ENCODE measurements at regions not wholly inside any gene's neighbourhood (a gene's known extent, or its start where the extent isn't known, plus 50 kb on each side); places are given as distances from the start of the nearest gene placed in this dataset.

DNA sequence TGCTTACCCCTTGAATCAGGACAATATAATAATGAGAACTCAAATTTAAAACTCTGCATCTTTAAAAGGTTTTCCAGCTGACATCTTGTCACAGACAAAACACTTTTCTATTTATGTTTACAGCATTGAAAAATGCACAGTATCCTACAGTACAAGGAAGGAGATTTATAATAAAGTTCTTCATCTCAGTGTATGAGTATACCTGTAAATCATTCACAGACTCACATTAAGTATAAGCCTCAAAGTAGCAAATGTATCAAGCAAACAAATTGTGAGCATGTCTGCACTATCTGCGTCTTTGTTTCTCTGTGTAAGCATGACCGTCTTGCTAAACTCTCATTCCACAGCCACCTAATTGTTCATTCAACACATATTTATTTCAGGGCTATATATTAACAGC lies 52.8 kb downstream of the PPP1R2C start:
- Histone ChIP-seq H3K4me1 (replicated peaks in 1 of 2) (no peaks in the 10 kb centered on the region), H3K4me3 (no peak overlapping the region), H3K27ac (no peak overlapping the region)
- 80 to 100% (median 91%) methylated on average over 1 to 2 of the region's 2 CpGs; no CpG with 5 or more reads in 6 of the 10 experiments for WGBS, 10 experiments
- in situ Hi-C loops (cut with MboI; ENCODE audit: low pct_unique_long_range_greater_than_20kb in 2 of 9, low sequenced_read_pairs in 9 of 9, unreplicated experiment in 9 of 9) = no loop called here
- ATAC-seq (replicated peaks in 6 of 8) = no peak

DNA sequence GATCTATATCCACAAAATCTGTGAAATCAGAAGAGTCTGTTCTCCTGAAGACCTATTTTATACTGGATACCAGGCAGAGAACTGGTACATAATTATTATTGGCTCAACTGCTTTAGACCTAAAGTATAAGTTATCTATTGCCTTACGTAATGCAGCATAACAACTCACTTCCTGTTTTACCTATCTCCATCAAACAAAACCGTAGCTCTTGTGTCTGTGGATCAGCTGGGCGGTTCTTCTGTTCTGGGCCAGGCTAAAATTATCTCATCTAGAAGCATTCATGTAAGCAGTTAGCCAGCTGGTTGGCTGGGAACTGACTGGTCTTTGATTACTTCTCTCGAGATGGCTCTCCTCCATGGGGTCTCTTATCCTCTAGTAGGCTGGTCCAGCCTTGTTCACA lies 57.8 kb downstream of the PPP1R2C start:
- Histone ChIP-seq H3K4me3 (no peak overlapping the region), H3K4me1 (replicated peaks in 1 of 2) (peaks cover 1 to 7% of the 10 kb centered on the region in 2 donors), H3K27ac (no peak overlapping the region)
- no peak for ATAC-seq (replicated peaks in 6 of 8)
- in situ Hi-C loops (cut with MboI; ENCODE audit: low pct_unique_long_range_greater_than_20kb in 2 of 9, low sequenced_read_pairs in 9 of 9, unreplicated experiment in 9 of 9) = no loop called here
- WGBS, 10 experiments = 35 to 100% (median 83%) methylated on average over 1 to 4 of the region's 4 CpGs; no CpG with 5 or more reads in 5 of the 10 experiments

DNA sequence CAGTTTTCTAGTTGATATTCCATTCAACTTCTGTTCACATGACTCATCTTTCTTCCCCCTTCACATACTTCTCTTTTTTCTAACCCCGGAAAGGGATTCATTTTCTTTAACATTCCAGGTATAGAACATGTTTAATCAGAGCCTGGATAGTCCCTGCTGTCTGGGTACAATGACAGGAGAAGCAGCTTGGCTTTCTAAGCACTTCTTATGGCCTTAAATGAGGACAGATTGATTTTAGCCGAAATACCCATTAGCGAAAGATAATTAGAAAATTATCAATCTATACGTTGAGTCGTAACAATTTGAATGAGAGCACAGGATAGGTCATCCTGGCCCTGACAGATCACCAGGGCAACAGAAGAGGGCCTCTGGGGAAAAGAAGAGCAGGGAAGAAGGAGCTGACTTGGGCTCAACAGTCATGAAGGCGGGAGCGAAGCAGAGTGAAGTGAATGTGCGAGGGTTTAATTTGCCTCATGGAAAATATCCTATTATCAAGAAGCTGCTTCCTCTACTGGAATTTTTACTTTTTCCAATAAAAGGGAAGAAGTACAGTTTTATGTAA lies 62.2 kb downstream of the PPP1R2C start:
- H3K4me1 ChIP-seq (replicated peaks in 1 of 2) = peaks cover 4 to 7% of the 10 kb centered on the region in 2 donors
- 42 to 92% (median 68%) methylated on average over 1 to 7 of the region's 8 CpGs; no CpG with 5 or more reads in 4 of the 10 experiments for WGBS, 10 experiments
- peak in 5 of 8 experiments; percentile 53 to 68 (median 63) for ATAC-seq (replicated peaks in 6 of 8)
- H3K27ac ChIP-seq = peak overlapping the region; percentile 56 to 71
- in situ Hi-C loops (cut with MboI; ENCODE audit: low pct_unique_long_range_greater_than_20kb in 2 of 9, low sequenced_read_pairs in 9 of 9, unreplicated experiment in 9 of 9) = no loop called here
- peak overlapping the region in 1 of 5 donors; percentile 13 for H3K4me3 ChIP-seq

DNA sequence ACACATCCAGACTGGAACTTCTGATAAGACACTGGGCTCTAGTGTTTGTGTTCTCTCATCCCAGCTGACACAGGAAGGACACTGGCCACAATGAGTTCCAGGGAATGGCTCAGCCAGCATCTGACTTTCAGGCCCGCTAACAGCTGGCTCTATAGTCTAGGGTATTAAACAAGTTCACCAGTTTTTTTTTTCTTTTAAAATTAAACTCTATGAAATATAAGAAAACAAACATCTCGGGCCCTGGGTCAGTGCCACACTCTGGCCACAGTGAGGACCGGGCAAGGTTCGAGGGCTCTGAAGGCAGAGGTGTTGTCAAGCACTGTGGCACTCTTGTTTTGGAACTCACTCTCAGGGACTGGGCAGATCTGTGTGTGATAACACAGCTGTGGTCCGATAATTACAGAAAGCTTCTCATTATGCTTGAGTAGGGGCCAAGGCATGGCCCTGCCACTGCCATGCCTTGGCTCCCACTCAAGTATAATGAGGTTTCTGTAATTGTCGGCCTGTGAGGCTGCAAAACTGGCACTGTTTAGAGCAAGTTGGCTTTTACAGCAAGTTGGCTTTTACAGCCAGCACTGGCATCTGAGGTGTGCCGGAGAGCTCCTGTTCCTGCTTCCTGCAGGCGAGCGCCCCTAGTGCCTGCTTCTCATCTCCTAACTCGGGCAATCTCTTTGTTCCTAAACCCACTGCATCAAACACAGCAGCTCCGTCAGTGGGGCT lies 62.8 kb downstream of the PPP1R2C start:
- Histone ChIP-seq H3K4me1 (replicated peaks in 1 of 2) (peaks cover 4 to 7% of the 10 kb centered on the region in 2 donors), H3K4me3 (peak overlapping the region in 1 of 5 donors; percentile 13), H3K27ac (peak overlapping the region; percentile 56 to 71)
- in situ Hi-C loops (cut with MboI; ENCODE audit: low pct_unique_long_range_greater_than_20kb in 2 of 9, low sequenced_read_pairs in 9 of 9, unreplicated experiment in 9 of 9) = no loop called here
- peak in 5 of 8 experiments; percentile 93 to 99 (median 97) for ATAC-seq (replicated peaks in 6 of 8)
- WGBS, 10 experiments = 0 to 100% (median 32%) methylated on average over 1 to 5 of the region's 11 CpGs; no CpG with 5 or more reads in 6 of the 10 experiments

DNA sequence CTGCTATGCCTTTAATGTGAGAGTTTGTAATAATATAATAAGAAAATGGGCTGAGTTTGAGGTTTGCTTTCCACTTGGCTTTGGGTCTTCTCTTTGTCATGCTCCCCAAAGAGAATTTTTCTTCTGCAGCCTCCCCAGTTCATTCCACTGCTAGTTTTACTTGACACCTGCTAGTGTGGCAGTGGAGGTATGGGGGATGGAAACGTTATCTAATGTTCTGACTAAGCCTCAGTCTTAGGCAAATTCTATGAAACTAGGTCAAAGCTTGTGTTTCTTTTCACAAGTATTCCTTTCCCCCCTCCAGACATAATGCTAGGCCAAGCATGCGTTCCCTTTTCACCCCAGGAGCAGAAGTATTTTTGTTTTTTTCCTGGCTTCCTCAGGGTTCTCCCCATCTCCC lies 67.5 kb downstream of the PPP1R2C start:
- Histone ChIP-seq H3K4me3 (no peak overlapping the region), H3K4me1 (replicated peaks in 1 of 2) (peaks cover 0 to 4% of the 10 kb centered on the region in 2 donors), H3K27ac (no peak overlapping the region)
- in situ Hi-C loops (cut with MboI; ENCODE audit: low pct_unique_long_range_greater_than_20kb in 2 of 9, low sequenced_read_pairs in 9 of 9, unreplicated experiment in 9 of 9) = no loop called here
- 71 to 100% (median 80%) methylated on average over 1 of the region's 2 CpGs; no CpG with 5 or more reads in 7 of the 10 experiments for WGBS, 10 experiments
- ATAC-seq (replicated peaks in 6 of 8) = no peak

DNA sequence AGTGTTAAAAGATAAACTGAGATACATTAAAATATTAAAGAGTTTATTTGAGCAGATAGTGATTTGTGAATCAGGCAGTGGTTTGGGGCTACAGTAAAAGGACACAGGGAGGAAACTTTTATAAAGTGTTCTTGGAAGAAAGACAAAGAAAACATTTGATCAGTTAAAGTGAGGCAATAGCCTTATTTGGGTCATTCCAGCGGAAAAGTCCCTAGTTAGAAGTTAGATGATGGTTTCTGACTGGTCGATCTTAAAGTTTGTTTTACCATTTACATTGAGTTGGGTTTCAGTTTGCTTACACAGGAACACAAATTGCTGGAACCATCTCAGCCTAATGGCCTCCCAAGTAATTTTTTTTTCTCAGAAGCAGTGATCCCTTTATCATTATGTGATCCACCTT lies 69.7 kb downstream of the PPP1R2C start:
- no peak for ATAC-seq (replicated peaks in 6 of 8)
- no peaks in the 10 kb centered on the region for H3K4me1 ChIP-seq (replicated peaks in 1 of 2)
- WGBS, 10 experiments = 7 to 100% (median 71%) methylated on average over 1 to 2 of the region's 2 CpGs; no CpG with 5 or more reads in 3 of the 10 experiments
- H3K27ac ChIP-seq = no peak overlapping the region
- H3K4me3 ChIP-seq = no peak overlapping the region
- in situ Hi-C loops (cut with MboI; ENCODE audit: low pct_unique_long_range_greater_than_20kb in 2 of 9, low sequenced_read_pairs in 9 of 9, unreplicated experiment in 9 of 9) = no loop called here

DNA sequence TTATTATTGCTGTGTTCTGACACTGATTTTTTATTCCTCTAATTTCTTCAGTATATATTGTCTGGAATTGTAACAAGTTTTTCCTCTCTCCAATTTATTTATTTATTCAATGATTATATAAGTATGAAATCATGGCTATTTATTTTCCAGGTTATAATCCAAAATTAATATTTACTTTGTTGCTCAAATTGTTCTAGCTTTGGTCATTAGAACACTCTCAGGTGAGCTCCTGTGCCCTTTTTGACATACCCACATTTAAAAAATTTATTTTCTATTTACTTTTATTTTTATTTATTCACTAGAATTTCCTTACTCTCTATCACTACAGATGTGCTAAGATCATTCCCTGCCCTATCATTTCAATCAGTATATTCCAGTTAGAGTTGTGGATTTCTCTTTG lies 70.2 kb downstream of the PPP1R2C start:
- no peak for ATAC-seq (replicated peaks in 6 of 8)
- in situ Hi-C loops (cut with MboI; ENCODE audit: low pct_unique_long_range_greater_than_20kb in 2 of 9, low sequenced_read_pairs in 9 of 9, unreplicated experiment in 9 of 9) = no loop called here
- Histone ChIP-seq H3K4me3 (no peak overlapping the region), H3K4me1 (replicated peaks in 1 of 2) (no peaks in the 10 kb centered on the region), H3K27ac (no peak overlapping the region)

DNA sequence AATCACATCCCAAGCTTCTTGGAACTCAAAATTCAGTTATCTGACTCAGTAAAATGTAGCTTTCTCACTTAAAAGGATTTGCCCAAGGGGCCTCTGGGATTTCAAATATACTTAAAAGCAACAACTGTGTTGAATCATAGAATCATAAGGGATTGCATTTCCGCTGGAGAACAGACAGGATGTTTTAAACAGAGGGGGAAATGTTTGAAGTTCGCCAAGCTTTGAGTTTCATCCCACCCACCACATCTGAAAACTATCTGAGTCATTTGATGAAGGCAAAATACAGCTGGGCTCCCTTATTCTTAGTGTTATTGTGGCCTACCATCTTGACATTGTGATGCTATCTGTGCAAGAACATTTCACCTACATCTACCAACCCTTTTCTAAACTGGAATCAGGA lies 73.5 kb downstream of the PPP1R2C start:
- 0 to 100% (median 100%) methylated on average over 1 to 2 of the region's 2 CpGs; no CpG with 5 or more reads in 7 of the 10 experiments for WGBS, 10 experiments
- H3K4me1 ChIP-seq (replicated peaks in 1 of 2) = no peaks in the 10 kb centered on the region
- ATAC-seq (replicated peaks in 6 of 8) = no peak
- in situ Hi-C loops (cut with MboI; ENCODE audit: low pct_unique_long_range_greater_than_20kb in 2 of 9, low sequenced_read_pairs in 9 of 9, unreplicated experiment in 9 of 9) = no loop called here
- no peak overlapping the region for H3K4me3 ChIP-seq
- no peak overlapping the region for H3K27ac ChIP-seq

DNA sequence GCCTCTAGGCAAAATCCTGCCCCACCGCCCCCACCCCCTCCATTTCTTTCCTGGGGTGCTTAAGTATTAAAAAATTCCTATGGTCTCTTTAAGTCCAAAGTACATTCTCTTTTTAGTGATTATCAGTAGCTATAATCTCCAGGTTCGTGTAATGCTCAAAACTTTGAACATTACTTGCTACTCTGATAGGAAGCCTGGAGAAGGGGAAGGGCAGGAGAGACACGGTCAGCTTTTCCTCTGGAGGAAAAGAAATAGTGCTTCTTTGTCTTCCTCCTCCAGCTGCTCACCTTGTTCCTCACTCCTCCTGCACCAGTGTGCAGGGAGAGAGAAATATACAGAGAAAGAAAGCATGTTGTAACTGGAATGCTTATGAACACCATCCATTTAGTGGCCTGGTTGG lies 80.4 kb downstream of the PPP1R2C start:
- Histone ChIP-seq H3K4me1 (replicated peaks in 1 of 2) (no peaks in the 10 kb centered on the region), H3K4me3 (no peak overlapping the region), H3K27ac (no peak overlapping the region)
- ATAC-seq (replicated peaks in 6 of 8) = no peak
- 75 to 83% methylated on average over 1 to 2 of the region's 3 CpGs; no CpG with 5 or more reads in 8 of the 10 experiments for WGBS, 10 experiments
- in situ Hi-C loops (cut with MboI; ENCODE audit: low pct_unique_long_range_greater_than_20kb in 2 of 9, low sequenced_read_pairs in 9 of 9, unreplicated experiment in 9 of 9) = no loop called here

DNA sequence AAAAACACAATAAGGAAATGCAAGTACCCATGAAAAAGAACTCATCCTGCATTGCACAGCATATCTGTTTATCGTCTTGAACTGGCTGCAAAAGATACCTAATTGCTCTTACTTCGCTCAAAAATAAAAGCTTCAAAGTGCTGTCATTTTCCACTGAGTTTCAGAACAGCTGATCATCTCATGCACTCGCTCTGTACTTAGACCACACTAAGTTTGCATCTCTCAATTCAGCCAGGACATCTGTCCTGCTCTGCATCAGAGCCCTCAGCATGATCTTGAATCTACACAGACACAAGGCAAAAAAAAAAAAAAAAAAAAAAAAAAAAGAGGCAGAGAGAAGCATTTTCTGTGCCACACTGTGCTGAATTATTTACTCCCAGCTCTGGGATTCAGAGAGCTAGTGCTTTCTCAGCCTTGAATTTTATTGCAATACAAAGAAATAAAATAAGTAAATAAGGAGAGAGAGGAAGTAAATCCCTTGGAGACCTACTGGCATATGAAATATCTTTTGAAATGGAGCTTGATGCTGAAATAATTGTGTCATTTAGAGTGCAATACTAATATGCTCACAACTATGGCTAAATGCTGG lies 81.3 kb downstream of the PPP1R2C start:
- WGBS, 10 experiments = 0 to 95% methylated on average over 2 of the region's 3 CpGs; no CpG with 5 or more reads in 8 of the 10 experiments
- no peak overlapping the region for H3K27ac ChIP-seq
- H3K4me3 ChIP-seq = no peak overlapping the region
- no peaks in the 10 kb centered on the region for H3K4me1 ChIP-seq (replicated peaks in 1 of 2)
- in situ Hi-C loops (cut with MboI; ENCODE audit: low pct_unique_long_range_greater_than_20kb in 2 of 9, low sequenced_read_pairs in 9 of 9, unreplicated experiment in 9 of 9) = no loop called here
- ATAC-seq (replicated peaks in 6 of 8) = no peak

DNA sequence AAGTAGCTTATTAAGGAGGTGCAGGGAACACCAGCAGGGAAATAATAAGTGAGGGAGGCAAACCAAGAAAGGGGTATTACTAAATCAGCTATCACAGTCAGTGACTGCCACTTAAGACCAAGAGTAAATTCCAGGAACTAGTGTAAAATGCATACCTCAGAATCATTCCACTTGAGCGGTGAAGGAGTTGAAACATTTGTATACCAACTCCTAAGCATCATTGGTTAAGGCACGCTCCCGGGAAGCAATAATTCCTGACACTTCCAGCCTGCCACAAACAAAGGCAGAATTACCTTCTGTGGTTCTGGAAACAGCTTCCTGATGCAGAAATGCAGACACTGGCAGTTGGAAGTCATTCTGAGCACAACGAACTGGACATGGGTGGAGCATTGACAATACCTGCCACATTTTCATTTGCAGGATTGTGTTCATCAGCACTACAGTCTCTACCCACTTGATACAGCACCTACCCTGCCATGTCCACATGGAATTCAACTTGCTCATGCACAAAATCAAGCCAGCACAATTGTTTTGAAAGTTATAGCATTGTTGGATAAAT lies 82.1 kb downstream of the PPP1R2C start:
- in situ Hi-C loops (cut with MboI; ENCODE audit: low pct_unique_long_range_greater_than_20kb in 2 of 9, low sequenced_read_pairs in 9 of 9, unreplicated experiment in 9 of 9) = no loop called here
- Histone ChIP-seq H3K4me1 (replicated peaks in 1 of 2) (no peaks in the 10 kb centered on the region), H3K27ac (no peak overlapping the region), H3K4me3 (no peak overlapping the region)
- no peak for ATAC-seq (replicated peaks in 6 of 8)
- WGBS, 10 experiments = 20 to 85% (median 67%) methylated on average over 1 to 4 of the region's 4 CpGs; no CpG with 5 or more reads in 7 of the 10 experiments

DNA sequence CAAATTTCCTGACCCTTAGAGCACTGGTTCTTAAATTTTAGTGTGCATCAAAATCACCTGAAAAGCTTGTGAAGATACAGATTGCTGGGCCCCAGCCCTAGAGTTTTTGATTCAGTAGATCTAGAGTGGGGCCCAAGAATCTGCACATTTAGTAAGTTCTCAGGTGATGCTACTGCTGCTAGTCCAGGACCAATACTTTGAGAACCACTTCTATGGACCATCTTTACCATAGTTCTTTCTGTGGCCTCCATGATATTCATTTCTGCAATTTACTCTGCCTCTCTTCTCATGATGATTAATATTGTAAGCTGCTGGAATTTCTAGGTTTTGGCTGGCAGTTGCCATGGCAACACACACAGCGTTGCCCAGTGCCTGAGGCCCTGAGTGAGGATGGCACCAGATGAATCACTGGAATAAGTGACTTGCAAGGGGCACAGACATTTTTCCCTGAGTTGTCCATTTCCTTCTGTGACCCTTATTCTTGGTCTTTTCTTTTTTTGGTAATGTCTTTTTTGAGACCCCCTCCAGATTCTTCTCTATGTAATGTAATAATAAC lies 83.6 kb downstream of the PPP1R2C start:
- peak in 1 of 8 experiments; percentile 29 for ATAC-seq (replicated peaks in 6 of 8)
- Histone ChIP-seq H3K4me1 (replicated peaks in 1 of 2) (no peaks in the 10 kb centered on the region), H3K27ac (no peak overlapping the region), H3K4me3 (no peak overlapping the region)
- WGBS, 10 experiments = 0 to 80% methylated on average over 1 of the region's 1 CpG; no CpG with 5 or more reads in 8 of the 10 experiments
- in situ Hi-C loops (cut with MboI; ENCODE audit: low pct_unique_long_range_greater_than_20kb in 2 of 9, low sequenced_read_pairs in 9 of 9, unreplicated experiment in 9 of 9) = no loop called here

DNA sequence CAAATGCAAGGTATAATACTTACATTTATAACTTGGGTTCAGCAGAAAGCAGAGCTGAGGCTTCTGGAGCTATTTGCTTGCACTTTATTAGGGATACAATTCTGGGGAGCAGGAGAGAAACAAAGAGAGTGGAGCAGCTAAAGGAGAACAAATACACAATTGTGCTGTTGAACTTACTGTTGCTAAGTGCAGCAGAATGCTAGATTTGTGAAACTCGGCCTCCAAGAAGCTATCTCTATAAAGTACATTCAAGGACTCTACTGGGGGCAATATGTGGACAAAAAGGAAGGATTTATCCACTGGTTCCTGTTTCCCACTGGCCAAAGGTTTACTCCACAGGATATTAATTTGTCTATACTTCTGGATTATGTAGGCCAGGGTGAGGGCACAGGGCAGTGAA lies 86.8 kb downstream of the PPP1R2C start:
- no CpG with 5 or more reads among the region's 1 CpG for WGBS, 10 experiments
- peak in 1 of 8 experiments; percentile 62 for ATAC-seq (replicated peaks in 6 of 8)
- in situ Hi-C loops (cut with MboI; ENCODE audit: low pct_unique_long_range_greater_than_20kb in 2 of 9, low sequenced_read_pairs in 9 of 9, unreplicated experiment in 9 of 9) = no loop called here
- H3K27ac ChIP-seq = no peak overlapping the region
- no peaks in the 10 kb centered on the region for H3K4me1 ChIP-seq (replicated peaks in 1 of 2)
- no peak overlapping the region for H3K4me3 ChIP-seq

Measured in motor neuron (in vitro differentiated cells).